Osteoblast (primary cell): ENCODE measurements at regions not wholly inside any gene's neighbourhood (a gene's known extent, or its start where the extent isn't known, plus 50 kb on each side); places are given as distances from the start of the nearest gene placed in this dataset.

Experiments used
- DNase-seq: peaks from one replicate; pipeline ENCODE4 v3.0.0; 2011; ENCODE audit warnings: low spot score, mixed read lengths; ENCODE audit not compliant: insufficient read length; ENCODE audit errors: missing footprints
- H2AFZ ChIP-seq: 2 replicates; pipeline ENCODE4 v1.6.0; 2011; ENCODE audit warnings: mild to moderate bottlenecking, low read length
- H3K27ac ChIP-seq: 2 replicates; pipeline ENCODE4 v1.5.1; 2011; ENCODE audit warnings: mild to moderate bottlenecking, low read depth, low read length, moderate library complexity
- H3K27me3 ChIP-seq: 2 replicates; pipeline ENCODE4 v1.6.0; 2012; ENCODE audit warnings: mild to moderate bottlenecking, control low read depth, inconsistent platforms, low read length, moderate library complexity; ENCODE audit not compliant: insufficient read depth
- H3K36me3 ChIP-seq: 2 replicates; pipeline ENCODE4 v1.5.1; 2011; ENCODE audit warnings: mild to moderate bottlenecking, low read length, control low read depth, moderate library complexity; ENCODE audit not compliant: insufficient read depth
- H3K4me1 ChIP-seq: 2 replicates; pipeline ENCODE4 v1.5.1; 2011; ENCODE audit warnings: mild to moderate bottlenecking, low read length, control low read depth, moderate library complexity; ENCODE audit not compliant: insufficient read depth
- H3K4me2 ChIP-seq: 2 replicates; pipeline ENCODE4 v1.6.0; 2011; ENCODE audit warnings: mild to moderate bottlenecking, low read length; ENCODE audit not compliant: insufficient read depth
- H3K4me3 ChIP-seq: fragments of 200-600 bp; sonication (generic); 3 replicates; pipeline ENCODE4 v1.5.1; 2012; ENCODE audit warnings: mild to moderate bottlenecking, low read length, inconsistent platforms; ENCODE audit not compliant: insufficient read depth
- H3K79me2 ChIP-seq: 2 replicates; pipeline ENCODE4 v1.6.0; 2012; ENCODE audit warnings: mild to moderate bottlenecking, low read length, control low read depth, inconsistent platforms; ENCODE audit not compliant: insufficient read depth
- H3K9me3 ChIP-seq: 2 replicates; pipeline ENCODE4 v1.5.1; 2011; ENCODE audit warnings: low read depth, low read length, control low read depth
- H4K20me1 ChIP-seq: 2 replicates; pipeline ENCODE4 v1.6.0; 2012; ENCODE audit warnings: mild to moderate bottlenecking, low read length, control low read depth; ENCODE audit not compliant: insufficient read depth
- TF ChIP-seq, protein P1 (sequence below): IDR thresholded peaks from 2 replicates; pipeline ENCODE4 v1.5.1; 2011; ENCODE audit warnings: mild to moderate bottlenecking, low read depth, low read length, moderate library complexity; ENCODE audit errors: extremely low read depth

GRCh38 chr12:124517260-124518050, 50.0 kb downstream of the NCOR2 start:
- peaks cover 73% of the 10 kb centered on the region for H3K79me2 ChIP-seq
- H4K20me1 ChIP-seq = peaks cover 70% of the 10 kb centered on the region

GRCh38 chr12:124516850-124517249, 50.6 kb downstream of the NCOR2 start:
- TF ChIP-seq, protein P1, sequence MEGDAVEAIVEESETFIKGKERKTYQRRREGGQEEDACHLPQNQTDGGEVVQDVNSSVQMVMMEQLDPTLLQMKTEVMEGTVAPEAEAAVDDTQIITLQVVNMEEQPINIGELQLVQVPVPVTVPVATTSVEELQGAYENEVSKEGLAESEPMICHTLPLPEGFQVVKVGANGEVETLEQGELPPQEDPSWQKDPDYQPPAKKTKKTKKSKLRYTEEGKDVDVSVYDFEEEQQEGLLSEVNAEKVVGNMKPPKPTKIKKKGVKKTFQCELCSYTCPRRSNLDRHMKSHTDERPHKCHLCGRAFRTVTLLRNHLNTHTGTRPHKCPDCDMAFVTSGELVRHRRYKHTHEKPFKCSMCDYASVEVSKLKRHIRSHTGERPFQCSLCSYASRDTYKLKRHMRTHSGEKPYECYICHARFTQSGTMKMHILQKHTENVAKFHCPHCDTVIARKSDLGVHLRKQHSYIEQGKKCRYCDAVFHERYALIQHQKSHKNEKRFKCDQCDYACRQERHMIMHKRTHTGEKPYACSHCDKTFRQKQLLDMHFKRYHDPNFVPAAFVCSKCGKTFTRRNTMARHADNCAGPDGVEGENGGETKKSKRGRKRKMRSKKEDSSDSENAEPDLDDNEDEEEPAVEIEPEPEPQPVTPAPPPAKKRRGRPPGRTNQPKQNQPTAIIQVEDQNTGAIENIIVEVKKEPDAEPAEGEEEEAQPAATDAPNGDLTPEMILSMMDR = no peak
- no peak for DNase-seq
- Histone ChIP-seq H3K79me2 (peaks cover 74% of the 10 kb centered on the region), H3K36me3 (peaks cover 10% of the 10 kb centered on the region), H3K4me1 (peaks cover 63% of the 10 kb centered on the region), H2AFZ (no peak overlapping the region), H3K27me3 (no peaks in the 10 kb centered on the region), H3K9me3 (no peaks in the 10 kb centered on the region), H3K4me2 (peak overlapping the region; percentile 95), H3K4me3 (peak overlapping the region; percentile 75), H3K27ac (peak overlapping the region; percentile 100), H4K20me1 (peaks cover 73% of the 10 kb centered on the region)

More at GRCh38 chr12:124517260-124518050, 50.0 kb downstream of the NCOR2 start:
- no peaks in the 10 kb centered on the region for H3K27me3 ChIP-seq
- H3K36me3 ChIP-seq = peaks cover 10% of the 10 kb centered on the region
- TF ChIP-seq, protein P1 = no peak
- peaks cover 60% of the 10 kb centered on the region for H3K4me1 ChIP-seq
- H2AFZ ChIP-seq = no peak overlapping the region
- peak overlapping the region; percentile 75 for H3K4me3 ChIP-seq
- peak overlapping the region; percentile 100 for H3K27ac ChIP-seq
- peak; percentile 96 for DNase-seq
- peak overlapping the region; percentile 95 for H3K4me2 ChIP-seq
- H3K9me3 ChIP-seq = no peaks in the 10 kb centered on the region

DNA sequence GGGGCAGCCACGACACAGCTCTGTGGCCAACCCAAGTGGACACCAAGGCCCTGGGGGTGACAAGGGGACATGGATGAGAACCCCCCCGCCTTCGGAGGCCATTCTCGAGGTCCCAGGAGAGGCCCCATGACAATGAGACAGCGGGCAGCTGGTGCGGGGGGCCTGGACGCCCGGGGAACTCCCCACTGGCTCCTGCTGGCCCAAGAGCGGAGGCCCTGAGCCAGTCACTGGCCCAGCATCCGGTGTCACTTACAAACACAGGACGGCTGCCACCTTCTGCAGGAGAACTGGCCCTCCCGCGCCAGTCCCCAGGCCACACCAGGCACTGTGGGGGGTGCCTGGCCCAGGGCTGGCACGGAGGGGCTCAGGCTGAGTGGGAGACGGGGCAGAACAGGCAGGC, 51.4 kb downstream of the NCOR2 start:
- Histone ChIP-seq H3K4me1 (peaks cover 63% of the 10 kb centered on the region), H3K79me2 (peaks cover 75% of the 10 kb centered on the region), H3K4me2 (no peak overlapping the region), H3K27me3 (no peaks in the 10 kb centered on the region), H3K4me3 (no peak overlapping the region), H3K9me3 (no peaks in the 10 kb centered on the region), H4K20me1 (peaks cover 78% of the 10 kb centered on the region), H3K36me3 (peaks cover 10% of the 10 kb centered on the region), H3K27ac (no peak overlapping the region), H2AFZ (no peak overlapping the region)
- DNase-seq = no peak
- TF ChIP-seq, protein P1 = no peak
